ENCODE measurements at regions not wholly inside any gene's neighbourhood (a gene's known extent, or its start where the extent isn't known, plus 50 kb on each side); places are given as distances from the start of the nearest gene placed in this dataset.

- TF ChIP-seq TAF1 (IDR thresholded peaks at IDR 0.05; ENCODE audit: low read depth) (no peak), TEAD4 (IDR thresholded peaks at IDR 0.05) (0 out of 2 replicates have a peak, but pooled peaks have one; percentile 35), NFIC (IDR thresholded peaks at IDR 0.05) (peak; percentile 41; the same call in 1 of the 2 replicates), CREB1 (IDR thresholded peaks at IDR 0.05; ENCODE audit: low read depth) (no peak), USF1 (IDR thresholded peaks at IDR 0.05) (no peak), ZBTB7A (IDR thresholded peaks at IDR 0.05; ENCODE audit: low read depth) (no peak), FOXM1 (IDR thresholded peaks at IDR 0.05; ENCODE audit: borderline replicate concordance, low read depth) (no peak), MAX (IDR thresholded peaks at IDR 0.05) (peak; percentile 26; the same call in 1 of the 2 replicates), EGR1 (IDR thresholded peaks at IDR 0.05) (peak; percentile 84), EP300 (IDR thresholded peaks at IDR 0.05; ENCODE audit: borderline replicate concordance) (peak; percentile 50; the same call in 1 of the 2 replicates)
These were observed 95.6 kb upstream of the CTDP1 start for GRCh38 chr18:79583984-79584401.

- TF ChIP-seq USF1 (IDR thresholded peaks at IDR 0.05) (0 out of 2 replicates have a peak, but pooled peaks have one; percentile 33), NFIC (IDR thresholded peaks at IDR 0.05) (no peak), TEAD4 (IDR thresholded peaks at IDR 0.05) (no peak), TAF1 (IDR thresholded peaks at IDR 0.05; ENCODE audit: low read depth) (no peak), FOXM1 (IDR thresholded peaks at IDR 0.05; ENCODE audit: borderline replicate concordance, low read depth) (no peak), CREB1 (IDR thresholded peaks at IDR 0.05; ENCODE audit: low read depth) (no peak)
These were observed 94.9 kb upstream of the CTDP1 start for GRCh38 chr18:79584491-79585394.

GRCh38 chr18:79585395-79586370 is 93.9 kb upstream of the CTDP1 start:
- no peak for TF ChIP-seq RAD21 (IDR thresholded peaks at IDR 0.05; ENCODE audit: low read depth)
- no peak for TF ChIP-seq NFIC (IDR thresholded peaks at IDR 0.05)
- no peak for TF ChIP-seq MAX (IDR thresholded peaks at IDR 0.05)
- TF ChIP-seq FOXM1 (IDR thresholded peaks at IDR 0.05; ENCODE audit: borderline replicate concordance, low read depth): no peak
- no peak for TF ChIP-seq TCF12 (IDR thresholded peaks at IDR 0.05; ENCODE audit: low read depth)
- TF ChIP-seq TEAD4 (IDR thresholded peaks at IDR 0.05): no peak
- TF ChIP-seq YY1 (IDR thresholded peaks at IDR 0.05; ENCODE audit: low read depth): no peak
- TF ChIP-seq TAF1 (IDR thresholded peaks at IDR 0.05; ENCODE audit: low read depth): no peak
- no peak for TF ChIP-seq CEBPB (IDR thresholded peaks at IDR 0.05)

- TF ChIP-seq TCF12 (IDR thresholded peaks at IDR 0.05; ENCODE audit: low read depth): no peak
- TF ChIP-seq RAD21 (IDR thresholded peaks at IDR 0.05; ENCODE audit: low read depth): no peak
- TF ChIP-seq TAF1 (IDR thresholded peaks at IDR 0.05; ENCODE audit: low read depth): no peak
- no peak for TF ChIP-seq YY1 (IDR thresholded peaks at IDR 0.05; ENCODE audit: low read depth)
- no peak for TF ChIP-seq CEBPB (IDR thresholded peaks at IDR 0.05)
- no peak for TF ChIP-seq CREB1 (IDR thresholded peaks at IDR 0.05; ENCODE audit: low read depth)
- TF ChIP-seq MAX (IDR thresholded peaks at IDR 0.05): no peak
- TF ChIP-seq REST (IDR thresholded peaks at IDR 0.05; ENCODE audit: low read depth): no peak
- TF ChIP-seq FOXM1 (IDR thresholded peaks at IDR 0.05; ENCODE audit: borderline replicate concordance, low read depth): no peak
- TF ChIP-seq EP300 (IDR thresholded peaks at IDR 0.05; ENCODE audit: borderline replicate concordance): no peak
These were observed 93.0 kb upstream of the CTDP1 start for GRCh38 chr18:79586436-79587225.

GRCh38 chr18:79587226-79587741 is 92.3 kb upstream of the CTDP1 start:
- TF ChIP-seq MAX (IDR thresholded peaks at IDR 0.05) (peak; percentile 3; the same call in 1 of the 2 replicates), TCF12 (IDR thresholded peaks at IDR 0.05; ENCODE audit: low read depth) (no peak)

Data from Ishikawa (cell line).